Activated CD4-positive, alpha-beta T cell treated with anti-CD3 and anti-CD28 coated beads for 4 hours (primary cell): ENCODE measurements at regions not wholly inside any gene's neighbourhood (a gene's known extent, or its start where the extent isn't known, plus 50 kb on each side); places are given as distances from the start of the nearest gene placed in this dataset.
"Not testable (repeated sequence)": the region's sequence is repeated elsewhere in the genome, so short reads cannot be mapped to it uniquely, and the experiment has no call there.

Source experiments
- DNase-seq, 2 donors: peaks; one replicate each; pipeline ENCODE4 v3.0.0-alpha.2; 2020

DNA sequence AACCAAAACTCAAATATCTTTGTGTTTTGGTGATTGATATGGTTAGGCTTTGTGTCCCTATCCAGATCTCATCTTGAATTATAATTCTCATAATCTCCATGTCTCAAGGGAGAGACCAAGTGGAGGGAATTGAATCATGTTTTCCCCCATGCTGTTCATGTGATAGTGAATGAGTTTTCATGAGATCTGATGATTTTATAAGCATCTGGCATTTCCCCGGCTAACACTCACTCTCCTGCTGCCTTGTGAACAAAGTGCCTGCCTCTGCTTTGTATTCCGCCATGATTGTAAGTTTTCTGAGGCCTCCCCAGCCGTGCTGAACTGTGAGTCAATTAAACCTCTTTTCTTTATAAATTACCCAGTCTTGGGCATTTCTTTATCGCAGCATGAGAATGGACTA is 419.5 kb downstream of the SH2D4B start:
- no peak for DNase-seq

- DNase-seq, result no peak
Measured at GRCh38 chr10:80964179-80964578, 426.5 kb downstream of the SH2D4B start.

GRCh38 chr10:80964955-80965614 is 427.4 kb downstream of the SH2D4B start:
- DNase-seq, result no peak

- DNase-seq, result no peak
Measured at GRCh38 chr10:80966326-80966986, 428.8 kb downstream of the SH2D4B start.

- not testable (repeated sequence) for DNase-seq
Measured at GRCh38 chr10:80967357-80967756, 429.7 kb downstream of the SH2D4B start.

GRCh38 chr10:80968903-80969302 is 431.2 kb downstream of the SH2D4B start:
- no peak for DNase-seq

DNA sequence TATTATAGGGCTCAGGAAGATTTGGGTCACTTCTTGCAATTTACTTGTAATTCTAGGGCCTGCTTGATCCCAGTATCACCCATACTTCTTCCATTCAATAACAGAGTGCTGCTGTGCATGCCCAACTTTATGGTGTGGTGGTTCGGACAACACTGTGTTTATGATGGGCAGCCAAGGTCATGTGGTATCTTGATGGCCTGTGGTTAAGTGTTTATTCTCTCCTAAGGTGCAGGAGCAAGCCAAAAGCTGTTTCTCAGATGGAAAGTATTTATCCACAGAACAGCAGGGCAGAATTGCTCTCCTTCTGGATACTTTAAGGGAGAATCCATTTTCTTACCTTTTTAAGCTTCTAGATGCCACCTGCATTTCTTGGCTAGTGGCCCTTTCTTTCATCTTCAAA is 433.8 kb downstream of the SH2D4B start:
- DNase-seq, result no peak

GRCh38 chr10:80976658-80977057 is 439.0 kb downstream of the SH2D4B start:
- DNase-seq, result no peak

DNA sequence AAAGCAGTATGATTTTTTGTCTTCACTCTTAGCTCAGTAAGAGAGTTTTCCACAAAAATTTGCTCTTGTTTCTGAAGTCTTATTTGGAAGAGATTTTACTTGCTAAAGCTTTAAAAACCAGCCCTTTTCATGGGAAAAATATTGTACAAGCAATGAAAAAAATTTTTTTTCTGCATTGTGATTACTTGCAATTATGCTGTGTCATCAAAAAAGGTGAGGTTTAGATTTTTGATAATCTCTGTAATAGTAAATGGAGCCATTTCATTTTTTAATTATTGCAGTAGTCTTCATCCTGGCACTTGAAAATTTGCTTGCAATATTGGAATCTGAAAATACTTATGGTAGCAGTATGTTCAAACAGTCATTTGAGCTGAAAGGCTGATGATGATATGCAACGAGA is 447.4 kb downstream of the SH2D4B start:
- DNase-seq, result no peak

DNA sequence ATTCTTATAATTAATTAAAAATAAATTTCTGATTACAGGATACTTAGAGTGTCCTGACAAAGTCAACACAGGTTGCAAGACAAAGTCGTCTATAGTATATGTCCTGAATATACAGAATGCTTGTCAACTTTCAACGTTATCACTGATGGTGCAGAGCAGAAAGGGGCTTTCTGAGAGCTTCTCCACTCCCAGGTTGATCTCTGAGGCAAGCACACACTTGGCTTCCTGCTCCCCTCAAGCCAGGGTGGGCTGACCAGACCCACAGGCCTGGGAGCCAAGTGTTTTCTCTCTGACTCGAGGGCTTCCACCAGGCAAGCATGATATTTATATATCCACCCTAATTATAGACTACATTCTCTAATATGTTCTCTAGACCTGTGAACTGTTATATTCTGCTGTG is 448.9 kb downstream of the SH2D4B start:
- no peak for DNase-seq

- DNase-seq, result no peak
Measured at GRCh38 chr10:80988755-80989154, 451.1 kb downstream of the SH2D4B start.

GRCh38 chr10:80996615-80997193 is 459.0 kb downstream of the SH2D4B start:
- no peak for DNase-seq

GRCh38 chr10:81000781-81001180 is 463.1 kb downstream of the SH2D4B start:
- no peak for DNase-seq

DNA sequence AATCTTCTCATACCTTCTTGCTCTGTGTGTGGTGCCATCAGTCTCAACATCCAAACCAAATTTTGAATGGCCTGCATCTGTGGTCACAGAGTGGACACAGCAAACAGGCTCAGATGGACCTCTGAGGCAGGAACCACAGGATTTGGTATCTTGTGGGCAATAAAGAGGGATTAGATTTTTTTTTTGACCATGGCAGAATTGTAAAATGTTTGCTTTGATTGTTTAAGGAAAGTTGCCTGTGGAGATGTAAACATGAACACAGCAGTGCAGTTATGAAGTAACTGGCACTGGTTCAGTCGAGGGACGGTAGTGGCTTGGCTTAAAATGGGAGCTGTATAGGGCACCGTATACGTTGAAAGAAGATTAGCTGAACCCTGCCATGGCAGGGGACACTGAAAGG is 464.7 kb downstream of the SH2D4B start:
- DNase-seq, result no peak

- DNase-seq, result no peak
Measured at GRCh38 chr10:81007872-81008271, 470.2 kb downstream of the SH2D4B start.

- DNase-seq, result no peak
Measured at GRCh38 chr10:81008726-81009125, 471.0 kb downstream of the SH2D4B start.

- no peak for DNase-seq
Measured at GRCh38 chr10:81009296-81009695, 471.6 kb downstream of the SH2D4B start.

DNA sequence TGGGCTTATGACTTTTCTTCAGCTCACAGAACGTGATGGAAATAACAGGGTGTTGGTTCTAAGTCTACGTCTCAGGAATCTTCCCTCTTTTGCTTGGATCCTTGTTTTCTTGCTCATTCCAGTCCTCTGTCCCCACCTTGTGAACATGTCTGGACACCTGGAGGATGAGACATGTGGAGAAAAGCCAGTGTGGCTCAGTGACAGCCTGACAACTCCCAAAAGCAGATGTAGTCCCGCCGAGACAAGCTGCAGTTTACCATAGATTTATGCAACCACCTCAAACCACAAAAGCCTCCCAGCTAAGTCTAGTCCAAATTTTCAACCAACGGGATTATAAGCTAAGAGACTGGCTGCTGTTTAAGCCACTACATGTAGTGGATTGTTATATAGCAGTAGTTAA is 476.1 kb downstream of the SH2D4B start:
- no peak for DNase-seq

DNA sequence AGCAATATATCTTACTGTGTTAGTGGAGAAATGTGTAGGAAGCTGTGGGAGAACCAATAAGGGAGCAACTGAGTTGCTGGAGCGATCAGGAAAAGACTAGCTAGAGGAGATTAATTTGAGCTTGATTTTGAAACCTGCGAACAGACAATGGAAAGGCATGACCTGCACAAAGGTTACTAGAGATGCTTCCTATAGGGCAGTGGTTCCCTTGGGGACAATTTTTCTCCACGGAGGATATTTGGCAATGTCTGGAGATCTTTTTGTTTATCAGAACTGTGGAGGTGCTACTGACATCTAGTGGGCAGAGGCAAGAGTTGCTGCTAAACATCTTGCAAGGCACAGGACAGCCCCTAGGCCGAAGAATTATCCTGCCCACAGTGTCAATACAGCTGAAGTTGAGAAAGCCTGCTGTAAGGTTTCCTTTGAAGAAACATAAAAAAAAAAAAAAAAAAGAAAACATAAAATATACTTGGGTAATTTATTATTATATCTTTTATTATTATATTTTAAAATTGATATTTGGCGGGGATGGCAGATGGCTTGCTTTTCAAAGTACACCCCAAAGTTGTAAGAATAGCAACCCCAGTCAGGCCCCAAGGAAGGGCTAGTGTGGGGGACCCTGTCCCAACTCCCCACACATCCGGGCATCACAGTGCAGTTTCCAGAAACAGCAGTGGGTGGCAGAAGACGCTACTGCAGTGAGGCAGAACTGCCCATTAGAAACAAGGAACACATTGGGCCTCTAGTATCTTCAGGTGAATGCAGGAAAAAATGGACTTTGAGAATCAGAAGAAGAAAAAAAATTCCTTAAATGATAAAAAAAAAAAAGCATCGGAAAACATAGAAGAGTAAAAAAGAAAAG is 481.6 kb downstream of the SH2D4B start:
- DNase-seq, result no peak

DNA sequence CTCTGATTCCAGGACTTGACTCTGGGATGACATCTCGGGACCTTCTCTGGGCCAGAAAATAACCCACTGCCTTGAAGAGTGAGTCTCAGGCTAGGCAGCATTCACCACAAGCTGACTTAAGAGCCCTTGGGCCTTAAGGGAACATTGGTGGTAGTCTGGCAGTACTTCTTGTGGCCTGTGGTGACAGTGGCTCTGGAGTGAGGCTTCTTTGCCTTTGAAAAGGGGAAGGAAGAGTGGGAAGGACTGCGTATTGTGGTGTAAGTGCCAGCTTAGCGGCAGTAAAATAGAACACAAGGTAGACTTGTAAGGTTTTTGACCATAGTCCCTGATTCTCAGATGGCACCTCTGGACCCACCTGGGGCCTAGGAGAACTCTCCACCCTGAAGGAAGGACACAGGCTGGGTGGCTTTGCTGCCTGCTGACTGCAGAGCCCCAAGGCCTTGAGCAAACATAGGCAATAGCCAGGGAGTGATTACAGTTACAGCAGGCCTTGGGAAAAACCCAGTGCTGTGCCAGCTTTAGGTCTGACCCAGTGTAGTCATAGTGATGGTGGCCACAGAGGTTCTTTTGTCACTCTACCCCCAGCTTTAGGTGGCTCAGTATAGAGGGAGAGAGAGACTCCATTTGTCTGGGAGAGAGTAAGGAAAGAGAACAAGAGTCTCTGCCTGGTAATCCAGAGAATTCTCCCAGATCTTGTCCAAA is 483.9 kb downstream of the SH2D4B start:
- DNase-seq, result no peak

DNA sequence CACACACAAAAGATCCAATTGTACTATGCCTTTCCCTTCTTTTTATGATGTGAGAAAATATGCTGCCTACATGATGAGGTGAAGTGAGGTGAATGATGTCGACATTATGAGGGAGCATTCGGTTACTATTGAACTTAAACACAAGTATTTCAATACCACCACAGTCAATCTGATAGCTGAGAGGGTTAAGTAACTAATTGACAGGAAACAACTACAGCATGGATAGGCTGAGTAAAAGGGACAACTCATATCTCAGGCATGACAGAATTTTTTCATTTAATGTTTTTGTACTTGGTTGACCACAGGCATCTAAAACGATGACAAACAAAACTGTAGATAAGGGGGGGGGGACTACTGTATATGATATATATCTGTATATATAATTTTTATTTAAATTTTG is 488.9 kb downstream of the SH2D4B start:
- no peak for DNase-seq

DNA sequence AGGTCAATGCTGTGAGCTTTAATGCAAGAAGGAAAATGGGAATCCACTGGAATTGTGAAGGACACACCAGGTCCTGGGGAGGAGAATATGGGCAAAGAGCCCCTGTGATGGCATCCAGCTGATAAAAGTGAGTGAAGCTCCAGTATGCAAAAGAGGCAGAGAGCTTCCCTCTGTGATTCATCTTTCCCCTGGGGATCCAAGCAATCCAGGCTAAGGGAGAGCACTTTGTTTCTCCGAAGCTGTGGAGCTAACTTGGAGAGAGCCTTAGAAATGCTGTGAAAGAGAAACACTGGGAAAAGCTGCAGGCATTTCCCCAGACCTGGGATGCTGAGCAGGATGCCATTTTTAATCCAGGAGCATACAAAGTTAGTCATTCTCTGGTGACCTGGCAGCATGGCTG is 489.5 kb downstream of the SH2D4B start:
- DNase-seq, result no peak

GRCh38 chr10:81027706-81028105 is 490.0 kb downstream of the SH2D4B start:
- DNase-seq, result no peak
